NCI-H774 (cell line): ENCODE measurements at regions not wholly inside any gene's neighbourhood (a gene's known extent, or its start where the extent isn't known, plus 50 kb on each side); places are given as distances from the start of the nearest gene placed in this dataset.

Source experiments
- DNase-seq: peaks from one replicate; lab custom pipeline; 2025; lab: John Stamatoyannopoulos, UW

GRCh38 chr9:126262738-126263137 lies 63.9 kb upstream of the MVB12B start:
- no peak for DNase-seq

- no peak for DNase-seq
Measured at GRCh38 chr9:126270556-126270955, 56.1 kb upstream of the MVB12B start.

GRCh38 chr9:126275386-126276001 lies 51.1 kb upstream of the MVB12B start:
- DNase-seq: no peak

- DNase-seq: no peak
Measured at GRCh38 chr9:126276056-126276728, 50.4 kb upstream of the MVB12B start.
